Parathyroid adenoma (tissue), 2 donors: ENCODE measurements at regions not wholly inside any gene's neighbourhood (a gene's known extent, or its start where the extent isn't known, plus 50 kb on each side); places are given as distances from the start of the nearest gene placed in this dataset.

ENCODE experiments used
- H2AFZ ChIP-seq: fragments of 300-600 bp; sonication (generic); one replicate; pipeline ENCODE4 v1.7.0; 2017; ENCODE audit warnings: antibody characterized with exemption, mild to moderate bottlenecking
- H3K27ac ChIP-seq: fragments of 300-600 bp; sonication (generic); one replicate; pipeline ENCODE4 v1.7.0; 2017
- H3K27me3 ChIP-seq: fragments of 300-600 bp; sonication (generic); one replicate; pipeline ENCODE4 v1.7.0; 2017; ENCODE audit warnings: low read length; ENCODE audit not compliant: control insufficient read depth, insufficient read depth
- H3K36me3 ChIP-seq: fragments of 300-600 bp; sonication (generic); one replicate; pipeline ENCODE4 v1.7.0; 2017; ENCODE audit warnings: low read length; ENCODE audit not compliant: control insufficient read depth, insufficient read depth
- H3K4me1 ChIP-seq: fragments of 300-600 bp; sonication (generic); one replicate; pipeline ENCODE4 v1.7.0; 2017; ENCODE audit warnings: control low read depth
- H3K4me2 ChIP-seq: fragments of 300-600 bp; sonication (generic); one replicate; pipeline ENCODE4 v1.7.0; 2017; ENCODE audit warnings: low read length
- H3K4me3 ChIP-seq: fragments of 300-600 bp; sonication (generic); one replicate; pipeline ENCODE4 v1.7.0; 2017; ENCODE audit warnings: low read depth, low read length
- H3K79me2 ChIP-seq: fragments of 300-600 bp; sonication (generic); one replicate; pipeline ENCODE4 v1.7.0; 2017; ENCODE audit warnings: control low read depth
- H3K9ac ChIP-seq: fragments of 300-600 bp; sonication (generic); one replicate; pipeline ENCODE4 v1.7.0; 2017; ENCODE audit warnings: mild to moderate bottlenecking
- H3K9me3 ChIP-seq: fragments of 300-600 bp; sonication (generic); one replicate; pipeline ENCODE4 v1.7.0; 2017; ENCODE audit warnings: low read length; ENCODE audit not compliant: control insufficient read depth
- CTCF ChIP-seq: fragments of 300-600 bp; sonication (generic); IDR thresholded peaks from one replicate; pipeline ENCODE4 v1.7.0; 2017; ENCODE audit warnings: antibody characterized with exemption, mild to moderate bottlenecking
- donor health status: primary hyperparathyroidism.

GRCh38 chr10:114753126-114753525 lies 68.5 kb upstream of the FHIP2A start:
- Histone ChIP-seq H2AFZ (no peak overlapping the region), H3K4me2 (no peak overlapping the region), H3K9me3 (no peaks in the 10 kb centered on the region), H3K27me3 (no peaks in the 10 kb centered on the region), H3K4me3 (no peak overlapping the region), H3K27ac (no peak overlapping the region), H3K4me1 (peaks cover 5% of the 10 kb centered on the region), H3K79me2 (peaks cover 5% of the 10 kb centered on the region), H3K36me3 (no peaks in the 10 kb centered on the region), H3K9ac (no peak overlapping the region)
- TF ChIP-seq CTCF: no peak

- TF ChIP-seq CTCF: no peak
- Histone ChIP-seq H3K4me1 (peaks cover 5% of the 10 kb centered on the region), H3K27ac (no peak overlapping the region)
Observed at GRCh38 chr10:114754445-114755320, 66.9 kb upstream of the FHIP2A start.

GRCh38 chr10:114755537-114755936 lies 66.0 kb upstream of the FHIP2A start:
- Histone ChIP-seq H3K4me1 (peaks cover 5% of the 10 kb centered on the region), H3K9me3 (no peaks in the 10 kb centered on the region), H3K4me3 (no peak overlapping the region), H2AFZ (no peak overlapping the region), H3K9ac (no peak overlapping the region), H3K79me2 (peaks cover 5% of the 10 kb centered on the region), H3K36me3 (no peaks in the 10 kb centered on the region), H3K27ac (no peak overlapping the region), H3K27me3 (no peaks in the 10 kb centered on the region), H3K4me2 (no peak overlapping the region)
- TF ChIP-seq CTCF: no peak

More at GRCh38 chr10:114754445-114755320, 66.9 kb upstream of the FHIP2A start:
- H3K4me2 ChIP-seq: no peak overlapping the region
- peaks cover 5% of the 10 kb centered on the region for H3K79me2 ChIP-seq
- no peaks in the 10 kb centered on the region for H3K27me3 ChIP-seq
- no peak overlapping the region for H3K4me3 ChIP-seq
- no peaks in the 10 kb centered on the region for H3K9me3 ChIP-seq
- H3K36me3 ChIP-seq: no peaks in the 10 kb centered on the region
- no peak overlapping the region for H3K9ac ChIP-seq
- no peak overlapping the region for H2AFZ ChIP-seq

GRCh38 chr10:114758331-114758730 lies 63.2 kb upstream of the FHIP2A start:
- no peak overlapping the region for H3K9ac ChIP-seq
- no peak overlapping the region for H3K4me3 ChIP-seq
- peaks cover 5% of the 10 kb centered on the region for H3K4me1 ChIP-seq
- no peak for TF ChIP-seq CTCF
- H3K79me2 ChIP-seq: no peaks in the 10 kb centered on the region
- no peak overlapping the region for H2AFZ ChIP-seq
- H3K36me3 ChIP-seq: no peaks in the 10 kb centered on the region
- no peaks in the 10 kb centered on the region for H3K27me3 ChIP-seq
- no peak overlapping the region for H3K27ac ChIP-seq
- H3K9me3 ChIP-seq: no peaks in the 10 kb centered on the region
- no peak overlapping the region for H3K4me2 ChIP-seq
